CD14-positive monocyte (primary cell): ENCODE measurements at regions not wholly inside any gene's neighbourhood (a gene's known extent, or its start where the extent isn't known, plus 50 kb on each side); places are given as distances from the start of the nearest gene placed in this dataset.
A peak's percentile ranks its signal among the peaks of the same experiment; 100 is the strongest.

Source experiments
- DNase-seq, 3 donors: peaks; one replicate each; pipeline ENCODE4 v3.0.0-alpha.2; 2011 to 2022
- H2AFZ ChIP-seq: 2 replicates; pipeline ENCODE4 v1.6.0; 2012; ENCODE audit warnings: mild to moderate bottlenecking, low read depth, low read length, inconsistent platforms; ENCODE audit not compliant: insufficient read depth, poor library complexity, severe bottlenecking
- H3K27ac ChIP-seq, 2 donors: 1 replicate in 1 of 2; 2 replicates in 1 of 2; pipeline ENCODE4 v1.5.1; 2012 to 2013; ENCODE audit warnings: low read length in 2 of 2, control low read depth in 1 of 2, inconsistent platforms in 1 of 2, low read depth in 1 of 2, mild to moderate bottlenecking in 1 of 2
- H3K27me3 ChIP-seq, 2 donors: one replicate each; pipeline versions ENCODE4 v1.6.0 to v1.6.1; 2011 to 2013; ENCODE audit warnings: low read length in 2 of 2; ENCODE audit not compliant: control insufficient read depth in 2 of 2, insufficient read depth in 2 of 2
- H3K36me3 ChIP-seq, 2 donors: replicated peaks in 1 of 2; 1 replicate in 1 of 2; 2 replicates in 1 of 2; pipeline versions ENCODE4 v1.5.1 to v1.6.1; 2012 to 2013; ENCODE audit warnings: low read length in 2 of 2, control low read depth in 1 of 2, inconsistent platforms in 1 of 2, mild to moderate bottlenecking in 1 of 2; ENCODE audit not compliant: insufficient read depth in 2 of 2, control insufficient read depth in 1 of 2
- H3K4me1 ChIP-seq, 2 donors: 1 replicate in 1 of 2; 2 replicates in 1 of 2; pipeline versions ENCODE4 v1.5.1 to v1.6.1; 2012 to 2013; ENCODE audit warnings: low read length in 2 of 2, control low read depth in 1 of 2, inconsistent platforms in 1 of 2, mild to moderate bottlenecking in 1 of 2, moderate library complexity in 1 of 2; ENCODE audit not compliant: insufficient read depth in 2 of 2, control insufficient read depth in 1 of 2
- H3K4me2 ChIP-seq: replicated peaks from 2 replicates; pipeline ENCODE3; 2012; ENCODE audit warnings: low read length, moderate library complexity, mild to moderate bottlenecking; ENCODE audit not compliant: poor library complexity, severe bottlenecking; ENCODE audit errors: extremely low read depth
- H3K4me3 ChIP-seq, 3 experiments: fragments of 200-600 bp in 1 of 3; sonication (generic) in 1 of 3; replicated peaks in 1 of 3; 1 replicate in 2 of 3; 2 replicates in 1 of 3; pipeline ENCODE4 v1.5.1; 2011 to 2013; ENCODE audit warnings: low read length in 3 of 3, mild to moderate bottlenecking in 3 of 3, control low read depth in 2 of 3, low read depth in 2 of 3, inconsistent platforms in 1 of 3, moderate library complexity in 1 of 3
- H3K79me2 ChIP-seq: 2 replicates; pipeline ENCODE4 v1.6.0; 2012; ENCODE audit warnings: mild to moderate bottlenecking, control low read depth, inconsistent platforms, low read length, moderate library complexity; ENCODE audit not compliant: insufficient read depth
- H3K9ac ChIP-seq: 2 replicates; pipeline ENCODE4 v1.6.0; 2017; ENCODE audit warnings: low read length, mild to moderate bottlenecking; ENCODE audit not compliant: insufficient read depth, poor library complexity, severe bottlenecking
- H3K9me3 ChIP-seq, 2 donors: replicated peaks in 1 of 2; 1 replicate in 1 of 2; 2 replicates in 1 of 2; pipeline versions ENCODE4 v1.5.1 to v1.6.1; 2012 to 2013; ENCODE audit warnings: low read length in 2 of 2, control low read depth in 1 of 2; ENCODE audit not compliant: control insufficient read depth in 1 of 2, insufficient read depth in 1 of 2
- H4K20me1 ChIP-seq: 2 replicates; pipeline ENCODE4 v1.6.0; 2012; ENCODE audit warnings: mild to moderate bottlenecking, low read length, control low read depth, moderate library complexity; ENCODE audit not compliant: insufficient read depth
- H3K27ac Mint-ChIP-seq, 7 donors: one replicate each; pipeline ENCODE4 v1.8.0; 2020; ENCODE audit warnings: mild to moderate bottlenecking in 7 of 7, mixed read lengths in 7 of 7, moderate library complexity in 6 of 7, inconsistent platforms in 2 of 7
- H3K27me3 Mint-ChIP-seq, 3 donors: one replicate each; pipeline ENCODE4 v1.8.0; 2021 to 2022; ENCODE audit warnings: low read depth in 3 of 3, mild to moderate bottlenecking in 3 of 3, mixed read lengths in 3 of 3, moderate library complexity in 3 of 3, inconsistent platforms in 1 of 3
- H3K36me3 Mint-ChIP-seq, 2 donors: one replicate each; pipeline ENCODE4 v1.8.0; 2020; ENCODE audit warnings: mixed read lengths in 2 of 2, inconsistent platforms in 1 of 2, mild to moderate bottlenecking in 1 of 2
- H3K4me1 Mint-ChIP-seq: one replicate; pipeline ENCODE4 v1.8.0; 2020; ENCODE audit warnings: mild to moderate bottlenecking, mixed read lengths
- H3K4me3 Mint-ChIP-seq, 2 donors: one replicate each; pipeline ENCODE4 v1.8.0; 2020; ENCODE audit warnings: mild to moderate bottlenecking in 2 of 2, mixed read lengths in 2 of 2, moderate library complexity in 1 of 2
- H3K9me3 Mint-ChIP-seq, 7 donors: one replicate each; pipeline ENCODE4 v1.8.0; 2020 to 2022; ENCODE audit warnings: mixed read lengths in 7 of 7, mild to moderate bottlenecking in 6 of 7, moderate library complexity in 6 of 7, inconsistent platforms in 2 of 7
- WGBS: methylation state at CpG from one replicate; pipeline ENCODE4 v1.1.5; 2013; ENCODE audit warnings: missing lambda C conversion rate; ENCODE audit not compliant: insufficient coverage; 5-methylcytosine and 5-hydroxymethylcytosine counted together
- intact Hi-C, 2 donors: fragments of 100-400 bp; cut with micrococcal nuclease; formaldehyde crosslinking; loops; one replicate each; pipeline versions ENCODE4 v1.15.0 to v1.15.1; 2023
- TF ChIP-seq, protein P1 (sequence below): fragments of 200-600 bp; IDR thresholded peaks from one replicate; pipeline ENCODE4 v1.8.0; 2022; ENCODE audit warnings: antibody characterized with exemption, mild to moderate bottlenecking

DNA sequence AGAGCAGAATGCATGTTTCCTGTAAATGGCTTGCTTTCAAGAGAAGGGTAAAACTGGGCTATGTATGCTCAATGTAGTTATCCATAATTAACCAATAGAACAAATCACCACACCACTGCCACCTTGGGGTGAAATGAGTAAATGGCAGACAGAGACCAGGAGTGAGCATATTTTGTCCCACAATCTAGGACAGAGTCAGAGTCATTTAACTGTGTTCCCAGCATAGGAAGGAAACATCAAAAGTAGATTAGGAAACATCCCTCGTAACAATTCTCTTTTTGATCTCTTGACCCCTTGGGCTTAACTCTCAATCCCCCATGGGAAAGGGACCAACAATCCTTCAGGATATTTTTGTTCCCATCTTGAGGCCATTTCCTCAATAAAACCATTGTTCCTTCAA is 224.8 kb downstream of the NHLRC3 start:
- no peak overlapping the region for H3K27ac Mint-ChIP-seq
- intact Hi-C loops: loop anchor here (10.0 kb wide), 1 partner anchor 352 kb away; no protein-coding TSS in a partner anchor

DNA sequence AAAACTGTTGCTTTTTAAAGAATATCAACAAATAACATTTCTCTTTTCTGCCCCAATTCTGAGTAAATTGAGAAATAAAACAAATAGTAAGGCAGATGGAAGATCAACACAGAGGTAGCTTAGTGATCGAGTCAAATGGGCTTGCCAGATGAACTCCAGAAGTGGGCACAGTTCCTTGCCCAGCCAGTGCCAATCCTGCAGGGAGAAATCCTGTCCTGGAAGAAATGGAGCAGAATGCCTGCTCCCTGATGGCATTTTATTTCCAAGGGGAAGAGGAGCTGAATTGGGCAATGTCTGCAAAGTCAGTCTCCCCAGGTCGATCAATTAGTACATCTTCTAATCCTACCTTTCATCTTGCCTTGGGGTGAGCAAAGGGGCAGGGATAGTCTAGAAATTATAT is 225.3 kb downstream of the NHLRC3 start:
- Histone ChIP-seq H3K4me2 (no peak overlapping the region), H3K9me3 (no peaks in the 10 kb centered on the region), H3K27ac (no peak overlapping the region), H3K27me3 (no peaks in the 10 kb centered on the region), H3K9ac (no peak overlapping the region), H3K4me1 (no peaks in the 10 kb centered on the region), H3K36me3 (no peaks in the 10 kb centered on the region), H3K4me3 (no peak overlapping the region), H2AFZ (no peak overlapping the region), H4K20me1 (no peaks in the 10 kb centered on the region), H3K79me2 (no peaks in the 10 kb centered on the region)
- DNase-seq: no peak
- Mint-ChIP-seq H3K36me3 (no peaks in the 10 kb centered on the region), H3K4me3 (no peak overlapping the region), H3K4me1 (no peaks in the 10 kb centered on the region), H3K27me3 (peaks cover 3 to 5% (median 5%) of the 10 kb centered on the region in 3 donors), H3K9me3 (peaks cover 0 to 3% (median 0%) of the 10 kb centered on the region in 7 donors), H3K27ac (peak overlapping the region in 1 of 7 donors; percentile 66)
- TF ChIP-seq, protein P1, sequence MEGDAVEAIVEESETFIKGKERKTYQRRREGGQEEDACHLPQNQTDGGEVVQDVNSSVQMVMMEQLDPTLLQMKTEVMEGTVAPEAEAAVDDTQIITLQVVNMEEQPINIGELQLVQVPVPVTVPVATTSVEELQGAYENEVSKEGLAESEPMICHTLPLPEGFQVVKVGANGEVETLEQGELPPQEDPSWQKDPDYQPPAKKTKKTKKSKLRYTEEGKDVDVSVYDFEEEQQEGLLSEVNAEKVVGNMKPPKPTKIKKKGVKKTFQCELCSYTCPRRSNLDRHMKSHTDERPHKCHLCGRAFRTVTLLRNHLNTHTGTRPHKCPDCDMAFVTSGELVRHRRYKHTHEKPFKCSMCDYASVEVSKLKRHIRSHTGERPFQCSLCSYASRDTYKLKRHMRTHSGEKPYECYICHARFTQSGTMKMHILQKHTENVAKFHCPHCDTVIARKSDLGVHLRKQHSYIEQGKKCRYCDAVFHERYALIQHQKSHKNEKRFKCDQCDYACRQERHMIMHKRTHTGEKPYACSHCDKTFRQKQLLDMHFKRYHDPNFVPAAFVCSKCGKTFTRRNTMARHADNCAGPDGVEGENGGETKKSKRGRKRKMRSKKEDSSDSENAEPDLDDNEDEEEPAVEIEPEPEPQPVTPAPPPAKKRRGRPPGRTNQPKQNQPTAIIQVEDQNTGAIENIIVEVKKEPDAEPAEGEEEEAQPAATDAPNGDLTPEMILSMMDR: no peak
- intact Hi-C loops: loop anchor here (10.0 kb wide), 1 partner anchor 351 kb away; no protein-coding TSS in a partner anchor
- 100% methylated on average over 1 of the region's 2 CpGs for WGBS

More for the DNA sequence above, 224.8 kb downstream of the NHLRC3 start:
- WGBS: no CpG with 5 or more reads among the region's 1 CpG
- Histone ChIP-seq H3K9me3 (no peaks in the 10 kb centered on the region), H3K27me3 (no peaks in the 10 kb centered on the region), H3K36me3 (no peaks in the 10 kb centered on the region), H3K4me3 (no peak overlapping the region), H4K20me1 (no peaks in the 10 kb centered on the region), H3K9ac (no peak overlapping the region), H3K4me1 (no peaks in the 10 kb centered on the region), H3K4me2 (no peak overlapping the region), H3K27ac (no peak overlapping the region), H2AFZ (no peak overlapping the region), H3K79me2 (no peaks in the 10 kb centered on the region)
- Mint-ChIP-seq H3K4me3 (no peak overlapping the region), H3K4me1 (no peaks in the 10 kb centered on the region), H3K27me3 (peaks cover 3 to 5% (median 4%) of the 10 kb centered on the region in 3 donors), H3K36me3 (no peaks in the 10 kb centered on the region), H3K9me3 (peaks cover 0 to 3% (median 0%) of the 10 kb centered on the region in 7 donors)
- TF ChIP-seq, protein P1: peak; percentile 70
- DNase-seq: peak in 1 of 3 donors; percentile 2
